Right hindlimb (tissue), 1 donor: ENCODE measurements at regions not wholly inside any gene's neighbourhood (a gene's known extent, or its start where the extent isn't known, plus 50 kb on each side); places are given as distances from the start of the nearest gene placed in this dataset.
A peak's percentile ranks its signal among the peaks of the same experiment; 100 is the strongest.
"Not testable (repeated sequence)": the region's sequence is repeated elsewhere in the genome, so short reads cannot be mapped to it uniquely, and the experiment has no call there.

Experiments used
- DNase-seq: peaks from one replicate; pipeline ENCODE4 v3.0.0-alpha.2; 2018

DNA sequence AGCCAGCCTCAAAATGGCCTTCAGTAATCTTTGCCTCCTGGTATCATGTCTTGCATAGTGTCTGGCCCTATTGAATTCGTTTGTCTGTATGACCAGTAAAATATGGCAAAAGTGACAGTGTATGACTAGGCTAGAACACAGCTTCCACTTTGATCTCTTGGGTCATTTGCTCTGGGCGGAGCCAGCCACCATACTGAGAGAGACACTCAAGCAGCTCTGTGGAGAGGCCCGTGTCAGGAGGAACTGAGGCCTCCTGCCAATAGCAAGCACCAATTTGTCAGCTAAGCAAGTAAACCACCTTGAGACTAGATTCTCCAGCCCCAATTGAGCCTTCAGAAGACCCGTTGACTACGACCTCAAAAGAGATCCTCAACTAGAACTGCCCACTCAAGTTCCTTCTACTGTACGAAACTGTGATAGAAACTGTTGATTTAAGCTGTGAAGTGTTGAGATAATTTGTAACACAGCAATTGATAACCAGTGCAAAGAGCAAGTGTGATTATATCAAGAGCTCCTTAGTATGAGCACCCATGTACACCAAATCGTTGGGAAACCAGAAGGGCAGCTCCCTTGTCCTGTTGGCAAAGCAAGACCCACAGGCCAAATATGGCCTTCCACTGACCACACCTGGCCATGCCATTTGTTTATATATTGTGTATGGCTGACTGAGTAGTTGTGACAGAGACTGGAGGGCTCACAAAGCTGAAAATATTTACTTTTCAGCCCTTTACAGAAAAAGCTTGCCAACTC, 52.7 kb upstream of the SERBP1 start:
- DNase-seq: no peak

DNA sequence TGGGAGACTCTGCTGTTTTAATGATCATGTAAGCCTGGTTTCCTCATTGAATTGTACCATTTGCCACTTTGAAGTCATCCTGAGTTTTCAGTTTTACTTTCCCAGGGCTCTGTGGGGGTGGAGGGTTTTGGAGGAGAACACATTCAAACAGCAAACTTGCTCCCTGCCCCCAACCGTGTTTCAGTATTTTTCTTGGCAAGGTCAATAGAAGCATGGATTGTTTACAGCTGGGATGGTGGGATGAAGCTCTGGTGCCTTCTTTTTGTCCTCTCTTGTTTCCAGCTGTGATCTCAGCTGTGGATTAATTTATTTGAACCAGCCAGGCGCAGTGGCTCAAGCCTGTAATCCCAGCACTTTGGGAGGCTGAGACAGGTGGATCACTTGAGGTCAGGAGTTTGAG, 54.3 kb upstream of the SERBP1 start:
- DNase-seq: peak; percentile 36

DNA sequence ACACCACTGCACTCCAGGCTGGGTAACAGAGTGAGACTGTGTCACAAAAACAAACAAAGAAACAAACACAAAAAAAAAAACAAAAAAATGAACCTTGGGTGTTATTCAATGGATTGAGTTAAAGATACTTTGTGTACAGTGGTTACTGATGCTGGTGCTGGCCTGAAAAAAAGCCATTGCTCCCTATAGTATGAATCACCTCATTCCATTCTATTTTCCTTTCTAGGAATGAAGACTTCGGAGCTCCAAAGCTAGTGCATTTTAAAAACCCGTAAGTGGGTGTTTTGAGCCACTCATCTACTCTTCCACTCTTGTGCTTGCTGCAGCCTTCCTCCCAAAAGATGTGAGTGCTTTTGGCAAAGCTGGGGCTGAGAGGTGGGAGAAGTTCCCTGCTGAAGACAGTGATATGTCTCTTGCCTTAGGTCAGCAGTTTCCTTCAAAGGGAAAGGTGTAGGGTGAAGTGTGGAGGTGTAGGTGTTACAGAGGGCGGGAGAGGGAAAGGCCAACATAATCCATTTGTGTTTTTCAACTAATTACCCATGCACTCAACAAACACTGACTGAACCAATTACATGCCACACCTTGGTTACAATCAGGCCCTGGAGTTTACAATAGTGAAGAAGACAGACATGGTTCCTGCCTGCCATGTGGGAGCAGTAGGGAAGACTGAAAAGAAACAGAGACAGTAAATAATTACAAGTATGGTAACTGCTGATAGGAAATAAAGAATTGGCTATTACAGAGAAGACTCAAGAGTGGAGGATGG, 55.0 kb upstream of the SERBP1 start:
- DNase-seq: no peak

DNA sequence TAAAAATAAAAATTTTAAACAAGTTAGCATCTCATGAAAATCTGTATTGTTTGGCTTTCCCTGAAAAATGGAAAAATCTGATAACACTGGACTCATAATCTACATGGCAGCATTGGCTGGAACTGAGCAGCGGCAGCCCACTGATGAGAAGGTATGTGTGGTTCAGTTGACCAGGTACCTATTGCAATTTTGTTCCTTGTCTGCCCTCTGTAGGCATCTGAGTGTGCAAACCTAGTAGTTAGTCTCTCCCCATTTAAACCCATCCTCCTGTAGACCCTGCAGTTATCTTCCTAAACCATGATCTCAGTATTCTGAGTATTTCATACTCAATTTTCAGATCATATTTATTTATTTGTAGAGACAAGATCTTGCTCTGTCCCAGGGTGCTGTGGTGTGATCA, 59.4 kb upstream of the SERBP1 start:
- DNase-seq: no peak

DNA sequence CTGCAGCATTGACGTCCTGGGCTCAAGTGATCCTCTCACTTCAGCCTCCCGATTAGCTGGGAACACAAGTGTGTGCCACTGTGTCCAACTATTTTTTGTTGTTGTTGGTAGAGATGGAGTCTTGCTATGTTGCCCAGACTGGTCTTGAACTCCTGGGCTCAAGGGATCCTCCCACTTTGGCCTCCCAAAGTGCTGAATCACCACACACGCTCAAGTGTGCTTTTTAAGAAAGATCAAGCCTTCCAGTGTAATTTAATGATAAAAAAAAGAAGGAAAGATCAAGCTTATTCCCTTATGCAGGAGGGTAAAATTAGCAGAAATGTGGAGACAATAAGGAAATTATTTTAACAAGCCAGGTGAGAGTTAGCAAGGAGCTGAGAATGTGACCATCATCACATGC, 61.1 kb upstream of the SERBP1 start:
- no peak for DNase-seq

DNA sequence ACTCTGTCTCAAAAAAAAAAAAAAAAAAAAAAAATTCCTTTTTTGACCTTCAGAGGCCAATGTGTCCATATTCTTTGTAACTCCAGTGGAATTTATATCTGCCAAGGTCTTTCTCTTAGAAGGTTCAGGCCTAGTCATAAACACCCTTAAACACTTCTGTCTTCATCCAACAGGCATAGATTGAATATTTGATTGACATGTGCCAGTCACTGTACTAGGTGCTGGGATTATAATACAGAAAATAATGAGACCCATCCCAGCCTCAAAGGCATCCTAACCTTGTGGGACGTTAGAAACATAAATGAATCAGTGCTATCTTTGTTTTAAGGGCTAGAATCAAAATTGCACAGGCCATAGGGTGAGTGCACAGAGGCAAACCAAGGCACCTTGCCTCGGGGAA, 62.9 kb upstream of the SERBP1 start:
- DNase-seq: no peak

DNA sequence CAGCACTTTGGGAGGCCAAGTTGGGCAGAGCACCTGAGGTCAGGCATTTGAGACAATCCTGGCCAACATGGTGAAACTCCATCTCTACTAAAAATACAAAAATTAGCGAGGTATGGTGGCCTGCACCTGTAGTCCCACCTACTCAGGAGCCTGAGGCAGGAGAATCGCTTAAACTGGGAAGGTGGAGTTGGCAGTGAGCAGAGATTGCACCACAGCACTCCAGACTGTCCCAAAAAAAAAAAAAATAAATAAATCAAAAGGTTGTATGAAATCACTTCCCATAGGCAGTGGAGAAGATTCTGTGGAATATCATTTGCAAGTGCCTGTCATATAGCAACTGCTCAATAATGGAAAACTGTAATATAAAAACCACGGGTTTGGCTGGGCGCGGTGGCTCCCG, 65.1 kb upstream of the SERBP1 start:
- no peak for DNase-seq

DNA sequence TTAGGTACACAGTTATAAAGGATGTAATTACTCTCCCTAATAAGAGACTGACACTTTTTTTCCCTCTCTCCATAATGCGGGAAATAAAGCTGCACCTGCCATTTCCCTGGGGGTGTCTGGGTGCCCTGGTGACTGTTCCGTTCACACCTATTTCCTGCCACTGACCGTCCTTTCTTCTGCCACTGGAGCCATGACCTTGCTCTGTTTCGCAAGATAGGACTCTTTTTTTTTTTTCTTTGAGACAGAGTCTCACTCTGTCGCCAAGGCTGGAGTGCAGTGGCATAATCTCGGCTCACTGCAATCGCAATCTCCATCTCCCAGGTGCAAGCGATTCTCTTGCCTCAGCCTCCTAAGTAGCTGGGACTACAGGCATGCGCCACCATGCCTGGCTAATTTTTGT, 66.1 kb upstream of the SERBP1 start:
- DNase-seq: no peak

DNA sequence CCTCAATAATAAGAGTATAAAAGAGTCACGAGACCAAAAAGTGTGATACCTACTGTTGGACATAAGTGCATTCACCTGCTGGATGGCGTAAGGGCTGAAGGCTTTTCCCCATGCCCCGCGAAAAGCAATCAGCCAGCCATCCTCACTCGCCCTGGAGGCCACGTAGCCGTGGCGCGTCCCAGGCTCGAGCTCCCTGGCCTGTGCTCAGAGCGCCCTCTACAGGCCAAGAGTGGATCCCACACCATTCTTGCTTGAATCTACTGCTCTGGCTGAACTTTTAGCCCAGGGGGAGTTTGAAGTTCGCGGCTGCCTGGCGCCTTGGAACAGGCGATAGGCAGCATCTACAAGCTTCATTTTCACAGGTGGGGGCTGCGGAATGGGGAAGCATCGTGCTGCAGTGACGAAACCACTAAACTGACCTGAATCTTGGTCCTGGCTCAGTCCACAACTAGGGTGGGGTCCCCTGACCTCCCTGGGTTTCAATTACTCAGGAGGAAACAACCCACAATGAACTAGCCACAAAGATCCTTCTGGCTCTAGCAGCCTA, 70.3 kb upstream of the SERBP1 start:
- peak; percentile 88 for DNase-seq

DNA sequence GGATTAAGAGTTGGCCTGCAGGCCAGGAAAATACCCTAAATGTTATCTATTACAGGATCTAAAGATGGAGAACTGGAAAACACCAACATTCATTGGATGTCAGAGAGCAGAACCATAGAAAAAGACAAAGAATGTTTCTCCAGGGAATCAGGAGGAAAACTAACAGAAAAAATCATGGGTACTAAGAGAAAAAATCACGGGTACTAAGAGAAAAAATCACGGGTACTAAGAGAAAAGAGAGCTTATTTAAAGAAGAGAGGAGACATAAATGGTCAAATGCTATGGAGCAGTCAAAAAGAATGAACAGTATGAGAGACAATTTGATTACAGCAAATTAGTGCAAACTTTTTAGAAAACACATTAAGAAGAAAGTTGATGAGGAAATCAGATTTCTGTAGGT, 73.8 kb upstream of the SERBP1 start:
- DNase-seq: no peak

DNA sequence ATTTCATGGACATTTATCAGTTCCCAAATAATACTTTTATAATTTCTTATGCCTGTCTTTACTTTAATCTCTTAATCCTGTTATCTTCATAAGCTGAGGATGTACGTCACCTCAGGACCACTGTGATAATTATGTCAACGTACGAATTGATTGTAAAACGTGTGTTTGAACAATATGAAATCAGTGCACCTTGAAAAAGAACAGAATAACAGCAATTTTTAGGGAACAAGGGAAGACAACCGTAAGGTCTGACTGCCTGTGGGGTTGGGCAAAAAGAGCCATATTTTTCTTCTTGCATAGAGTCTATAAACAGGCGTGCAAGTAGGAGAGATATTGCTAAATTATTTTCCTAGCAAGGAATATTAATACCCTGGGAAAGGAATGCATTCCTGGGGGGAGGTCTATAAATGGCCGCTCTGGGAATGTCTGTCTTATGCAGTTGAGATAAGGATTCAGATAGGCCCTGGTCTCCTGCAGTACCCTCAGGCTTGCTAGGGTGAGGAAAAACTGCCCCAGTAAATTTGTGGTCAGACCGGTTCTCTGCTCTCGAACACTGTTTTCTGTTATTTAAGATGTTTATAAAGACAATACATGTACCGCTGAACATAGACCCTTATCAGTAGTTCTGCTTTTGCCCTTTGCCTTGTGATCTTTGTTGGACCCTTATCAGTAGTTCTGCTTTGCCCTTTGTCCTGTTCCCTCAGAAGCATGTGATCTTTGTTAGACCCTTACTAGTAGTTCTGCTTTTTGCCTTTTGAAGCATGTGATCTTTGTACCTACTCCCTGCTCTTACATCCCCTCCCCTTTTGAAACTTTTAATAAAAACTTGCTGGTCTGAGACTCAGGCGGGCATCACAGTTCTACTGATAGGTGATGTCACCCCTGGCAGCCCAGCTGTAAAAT, 83.4 kb upstream of the SERBP1 start:
- not testable (repeated sequence) for DNase-seq

DNA sequence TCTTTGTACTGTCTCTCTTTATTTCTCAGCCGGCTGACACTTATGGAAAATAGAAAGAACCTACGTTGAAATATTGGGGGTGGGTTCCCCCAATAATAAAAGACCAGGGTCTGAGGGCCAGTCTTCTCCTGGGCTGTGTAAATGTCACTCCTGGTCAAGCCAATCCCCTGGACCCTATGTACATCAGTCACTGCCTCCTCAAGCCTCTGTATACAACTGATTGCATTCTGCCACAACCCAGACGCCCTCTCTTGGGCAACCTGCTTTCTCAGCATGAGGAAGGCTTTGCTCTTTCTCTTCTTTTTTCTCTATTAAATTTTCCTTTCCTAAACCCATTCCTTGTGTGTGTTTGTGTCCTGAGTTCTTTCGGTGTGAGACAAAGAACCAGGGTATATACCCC, 84.1 kb upstream of the SERBP1 start:
- DNase-seq: no peak

DNA sequence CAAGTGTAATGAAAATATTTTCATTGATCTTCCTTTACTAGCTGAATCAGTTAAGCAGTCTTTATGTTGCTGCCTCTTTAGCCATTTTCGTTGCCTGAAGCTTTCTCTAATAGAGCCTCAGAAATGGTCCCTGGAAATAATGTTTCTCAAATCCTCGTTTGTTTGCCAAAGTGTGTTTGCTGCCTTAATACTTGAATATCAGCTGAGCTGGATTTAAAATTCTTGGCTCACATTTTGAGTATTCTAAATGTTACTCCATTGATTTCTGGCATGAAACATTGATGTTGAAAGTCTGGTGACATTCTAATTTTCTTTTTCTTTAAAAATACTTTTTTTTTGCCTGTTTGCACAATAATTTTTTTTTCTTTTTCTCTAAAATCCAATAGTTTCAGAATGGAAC, 84.6 kb upstream of the SERBP1 start:
- no peak for DNase-seq

DNA sequence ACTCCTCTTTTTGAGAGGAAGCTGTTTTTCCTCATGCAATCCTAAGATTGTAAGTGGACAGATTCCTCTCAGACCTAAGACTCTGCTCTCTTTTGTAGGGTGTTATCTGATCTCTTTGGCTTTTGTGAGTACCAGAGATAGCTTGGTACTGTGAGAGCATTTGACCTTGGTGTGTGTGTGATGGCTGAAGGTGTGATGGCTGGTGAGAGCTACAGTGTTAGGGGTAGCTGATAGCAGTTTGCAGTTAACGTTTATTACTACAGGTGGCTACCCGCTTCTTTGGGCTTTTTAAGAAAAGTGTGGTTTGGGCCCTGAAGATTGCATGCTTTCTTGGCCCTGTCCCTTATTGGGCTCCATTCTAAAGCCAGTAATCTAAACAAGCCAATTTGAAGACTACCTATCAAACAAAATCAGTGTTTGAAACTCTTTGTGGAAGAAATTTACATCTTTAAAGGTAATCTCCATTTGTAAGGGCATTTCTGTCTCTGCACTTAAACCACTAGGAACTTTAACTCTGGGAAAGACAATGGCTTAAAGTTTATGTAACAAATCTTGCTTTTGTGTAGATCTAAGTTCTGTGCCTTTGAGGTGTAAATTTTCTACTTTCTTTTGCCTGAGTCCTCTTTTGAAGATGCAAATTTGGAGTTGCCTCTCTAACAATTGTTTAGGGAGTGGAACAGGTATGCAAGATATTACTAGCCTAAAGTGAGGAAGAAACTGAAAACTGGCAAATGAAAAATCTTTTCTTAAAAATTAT, 85.3 kb upstream of the SERBP1 start:
- DNase-seq: no peak

DNA sequence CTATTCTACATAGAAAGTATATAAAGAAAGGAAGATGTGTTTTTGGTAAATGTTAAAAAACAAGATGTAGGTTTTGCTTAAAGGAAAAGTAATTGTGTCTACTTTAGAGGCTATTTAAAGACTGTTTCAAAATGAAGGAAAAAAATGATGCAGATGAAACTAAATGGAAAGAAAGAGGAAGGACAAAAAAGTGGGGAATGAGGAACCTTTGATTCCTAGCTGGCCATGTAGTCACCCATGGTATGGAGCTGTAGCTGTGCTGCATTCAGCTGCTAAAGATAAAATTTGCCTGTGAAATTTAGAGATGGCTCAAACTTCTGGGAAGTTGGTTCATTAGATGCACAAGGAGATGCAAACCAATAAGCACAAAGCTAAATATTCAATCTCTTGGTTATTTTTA, 86.8 kb upstream of the SERBP1 start:
- no peak for DNase-seq

DNA sequence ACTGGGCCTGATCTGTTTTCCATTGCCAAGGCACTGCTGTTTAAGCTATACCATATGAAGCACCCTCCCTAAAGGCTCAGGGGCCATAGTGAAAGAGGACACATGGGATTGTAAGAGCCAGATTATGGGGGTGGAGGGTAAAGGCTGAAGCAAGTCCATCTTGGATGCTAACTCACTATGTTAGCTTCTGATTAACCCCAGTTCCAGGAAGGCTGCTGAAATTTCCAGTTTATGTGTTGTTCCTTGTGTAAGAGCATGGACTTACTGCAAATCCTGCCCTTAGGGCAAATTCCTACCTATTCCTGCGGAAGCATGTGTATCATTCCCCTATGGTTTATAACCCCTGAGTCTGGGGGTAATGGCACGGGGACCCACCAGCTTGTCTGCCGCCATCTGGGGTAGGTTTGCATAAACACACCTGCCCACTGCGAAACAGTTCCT, 91.8 kb upstream of the SERBP1 start:
- DNase-seq: peak; percentile 25

DNA sequence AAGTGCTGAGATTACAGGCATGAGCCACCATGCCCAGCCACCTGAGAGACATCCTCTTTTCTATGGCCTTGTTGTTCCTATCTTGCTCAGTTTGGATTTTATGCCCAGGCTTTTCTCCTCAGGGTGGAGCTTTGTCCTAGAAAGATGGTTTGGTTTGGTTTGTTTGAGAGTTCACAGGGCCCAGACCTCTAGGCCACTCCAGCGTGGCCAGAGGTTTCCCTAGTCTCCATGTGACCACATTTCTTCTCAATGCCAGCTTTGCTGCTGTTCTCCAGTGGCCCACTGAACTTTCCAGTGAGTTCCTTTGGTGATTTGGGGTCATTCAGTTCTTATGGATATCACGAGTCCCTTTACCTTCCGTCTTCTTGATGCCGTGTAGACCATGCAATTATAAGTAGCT, 92.6 kb upstream of the SERBP1 start:
- no peak for DNase-seq

DNA sequence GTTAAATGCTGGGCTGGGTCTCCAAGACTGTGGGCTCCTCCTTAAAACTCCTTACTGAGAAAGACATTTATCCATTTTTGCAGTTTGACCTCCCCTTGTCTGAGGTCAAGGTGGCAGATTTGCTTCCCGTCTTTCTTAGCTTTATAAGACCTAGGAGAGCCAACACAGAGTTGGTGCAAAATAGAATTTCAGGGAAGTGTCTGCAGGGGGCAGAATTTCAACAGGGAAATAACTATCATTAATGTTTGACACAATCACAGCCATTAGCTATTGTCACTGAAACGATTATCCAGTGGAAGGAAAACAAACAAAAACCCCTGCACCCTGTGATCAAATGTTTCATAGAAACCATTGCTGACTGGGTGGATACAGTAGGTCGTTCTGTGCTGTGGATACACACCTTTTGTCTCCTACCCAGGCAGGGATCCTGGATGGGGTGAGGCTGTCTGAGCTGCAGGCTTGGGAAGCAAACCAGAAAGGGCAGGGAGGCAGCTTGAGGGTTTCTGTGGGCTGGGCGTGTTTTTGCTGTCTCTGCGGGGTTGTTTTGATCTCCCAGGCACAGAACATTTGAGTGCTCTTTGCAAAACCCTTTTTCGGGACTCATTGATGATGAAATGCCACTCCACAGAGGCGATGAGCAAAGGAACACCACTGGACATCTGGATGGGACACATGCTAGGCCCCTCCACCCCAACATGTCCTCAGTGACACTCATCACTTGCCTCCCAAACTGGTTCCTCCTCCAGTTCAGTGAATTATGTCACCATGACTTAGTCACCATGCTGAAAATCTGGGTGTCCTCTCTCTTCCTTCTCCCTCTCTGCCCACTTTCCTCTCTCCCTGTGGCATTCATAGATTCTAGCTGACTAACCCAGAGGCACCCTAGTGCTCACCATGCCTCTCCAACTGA, 94.2 kb upstream of the SERBP1 start:
- no peak for DNase-seq

DNA sequence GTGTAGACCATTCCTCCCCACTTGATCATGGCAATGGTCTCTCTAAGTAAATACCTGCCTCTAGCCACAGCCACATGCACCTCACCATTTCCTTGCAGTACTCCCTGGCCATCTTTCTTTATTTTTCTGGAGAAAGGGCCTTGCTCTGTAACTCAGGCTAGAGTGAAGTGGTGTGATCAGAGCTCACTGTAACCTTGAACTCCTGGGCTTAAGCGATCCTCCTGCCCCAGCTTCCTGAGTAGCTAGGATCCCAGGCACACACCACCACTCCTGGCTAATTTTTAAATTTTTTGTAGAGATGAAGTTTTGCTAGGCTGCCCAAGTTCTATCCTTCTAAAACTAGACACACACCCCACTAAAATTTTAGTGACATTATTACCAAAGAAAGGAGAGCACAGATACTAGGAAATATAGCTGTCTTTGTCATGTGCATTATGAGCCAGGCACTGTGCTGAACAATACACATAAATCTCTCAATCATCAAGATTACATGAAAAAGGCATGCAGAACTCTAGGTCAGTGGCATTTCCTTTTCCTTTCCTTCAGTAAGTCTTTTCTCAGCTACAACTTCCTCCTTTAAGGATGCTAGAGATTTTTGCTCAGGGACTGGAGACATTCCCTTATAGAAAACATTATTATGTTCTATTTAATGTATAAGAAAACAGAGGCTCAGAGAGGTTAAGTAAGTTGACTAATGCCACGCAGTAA, 95.0 kb upstream of the SERBP1 start:
- DNase-seq: no peak

DNA sequence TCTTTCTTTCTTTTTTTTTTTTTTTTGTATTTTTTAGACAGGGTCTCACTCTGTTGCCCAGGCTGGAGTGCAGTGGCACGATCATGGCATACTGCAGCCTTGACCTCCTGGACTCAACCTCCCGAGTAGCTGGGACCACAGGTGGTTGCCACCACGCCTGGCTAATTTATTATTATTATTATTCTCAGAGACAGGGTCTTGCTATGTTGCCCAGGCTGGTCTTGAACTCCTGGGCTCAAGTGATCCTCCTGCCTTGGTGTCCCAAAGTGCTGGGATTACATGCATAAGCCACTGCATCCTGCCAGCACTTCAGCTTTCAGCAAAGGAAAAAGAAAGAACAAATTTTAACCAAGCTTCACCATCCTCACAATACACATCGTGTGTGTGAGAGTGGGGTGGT, 97.9 kb upstream of the SERBP1 start:
- no peak for DNase-seq

DNA sequence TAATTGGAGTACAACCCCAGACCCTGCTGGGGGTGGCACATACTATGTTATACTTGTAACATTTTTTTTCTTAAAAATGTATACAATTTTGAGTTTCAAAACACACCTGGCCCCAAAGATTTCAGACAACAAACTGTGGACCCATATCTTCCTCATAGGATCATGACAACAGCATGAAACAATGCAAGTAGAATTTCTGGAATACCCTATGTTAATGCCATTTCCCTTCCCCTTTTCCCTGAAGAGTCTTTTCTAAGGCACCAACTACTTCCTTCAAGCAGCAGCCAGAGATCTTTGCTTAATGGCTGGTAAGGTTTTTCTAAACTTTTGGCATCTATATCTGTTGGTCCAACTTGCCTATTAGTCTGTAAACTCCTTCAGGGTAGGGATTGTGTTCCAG, 99.9 kb upstream of the SERBP1 start:
- DNase-seq: no peak
